Chondrocyte (in vitro differentiated cells): ENCODE measurements at regions not wholly inside any gene's neighbourhood (a gene's known extent, or its start where the extent isn't known, plus 50 kb on each side); places are given as distances from the start of the nearest gene placed in this dataset.
A peak's percentile ranks its signal among the peaks of the same experiment; 100 is the strongest.

Source experiments
- DNase-seq: peaks from one replicate; pipeline ENCODE4 v3.0.0; 2021; ENCODE audit warnings: mixed read lengths, low spot score
- H3K27ac Mint-ChIP-seq: one replicate; pipeline ENCODE4 v1.8.0; 2021; ENCODE audit warnings: mild to moderate bottlenecking, moderate library complexity, mixed read lengths; ENCODE audit not compliant: unreplicated experiment
- H3K27me3 Mint-ChIP-seq: 2 replicates; pipeline ENCODE4 v1.8.0; 2021; ENCODE audit warnings: low read depth, mixed read lengths
- H3K36me3 Mint-ChIP-seq: 2 replicates; pipeline ENCODE4 v1.8.0; 2021; ENCODE audit warnings: low read depth, mixed read lengths
- H3K4me1 Mint-ChIP-seq: 2 replicates; pipeline ENCODE4 v1.8.0; 2021; ENCODE audit warnings: low read depth, mild to moderate bottlenecking, mixed read lengths
- H3K4me3 Mint-ChIP-seq: one replicate; pipeline ENCODE4 v1.8.0; 2021; ENCODE audit warnings: mild to moderate bottlenecking, moderate library complexity, mixed read lengths; ENCODE audit not compliant: unreplicated experiment
- H3K9me3 Mint-ChIP-seq: 2 replicates; pipeline ENCODE4 v1.8.0; 2021; ENCODE audit warnings: low read depth, mixed read lengths
- TF ChIP-seq, protein P1 (sequence below): fragments of 200-600 bp; sonication (generic); IDR thresholded peaks from 2 replicates; pipeline ENCODE4 v1.5.0; 2021; ENCODE audit warnings: antibody characterized with exemption, mild to moderate bottlenecking, moderate library complexity

DNA sequence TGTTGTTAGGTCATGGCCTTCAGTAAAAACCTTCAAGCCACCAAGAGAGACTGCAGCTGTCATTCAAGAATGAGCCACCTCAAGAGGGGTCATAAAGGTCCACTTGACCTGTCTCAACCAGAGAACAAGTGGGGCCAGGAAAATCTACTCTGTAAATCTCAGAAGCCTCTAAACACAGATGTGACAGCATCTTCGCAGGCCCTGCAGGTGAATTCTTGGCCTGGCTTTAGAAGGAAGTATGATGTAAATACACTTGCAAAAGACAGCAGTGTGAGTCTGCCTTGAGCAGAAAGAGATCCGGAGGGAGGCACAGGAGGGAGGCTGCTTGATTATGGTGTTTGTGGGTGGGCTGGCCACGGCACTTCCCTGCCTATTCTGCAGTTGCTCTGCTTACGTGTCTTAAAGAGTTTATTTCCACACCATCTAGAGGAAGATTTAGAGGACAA lies 1082.9 kb downstream of the UQCRFS1 start:
- Mint-ChIP-seq H3K4me1 (peaks cover 27% of the 10 kb centered on the region), H3K36me3 (no peaks in the 10 kb centered on the region), H3K4me3 (no peak overlapping the region), H3K27me3 (no peaks in the 10 kb centered on the region), H3K27ac (no peak overlapping the region), H3K9me3 (peaks cover 2% of the 10 kb centered on the region)
- DNase-seq: no peak
- TF ChIP-seq, protein P1, sequence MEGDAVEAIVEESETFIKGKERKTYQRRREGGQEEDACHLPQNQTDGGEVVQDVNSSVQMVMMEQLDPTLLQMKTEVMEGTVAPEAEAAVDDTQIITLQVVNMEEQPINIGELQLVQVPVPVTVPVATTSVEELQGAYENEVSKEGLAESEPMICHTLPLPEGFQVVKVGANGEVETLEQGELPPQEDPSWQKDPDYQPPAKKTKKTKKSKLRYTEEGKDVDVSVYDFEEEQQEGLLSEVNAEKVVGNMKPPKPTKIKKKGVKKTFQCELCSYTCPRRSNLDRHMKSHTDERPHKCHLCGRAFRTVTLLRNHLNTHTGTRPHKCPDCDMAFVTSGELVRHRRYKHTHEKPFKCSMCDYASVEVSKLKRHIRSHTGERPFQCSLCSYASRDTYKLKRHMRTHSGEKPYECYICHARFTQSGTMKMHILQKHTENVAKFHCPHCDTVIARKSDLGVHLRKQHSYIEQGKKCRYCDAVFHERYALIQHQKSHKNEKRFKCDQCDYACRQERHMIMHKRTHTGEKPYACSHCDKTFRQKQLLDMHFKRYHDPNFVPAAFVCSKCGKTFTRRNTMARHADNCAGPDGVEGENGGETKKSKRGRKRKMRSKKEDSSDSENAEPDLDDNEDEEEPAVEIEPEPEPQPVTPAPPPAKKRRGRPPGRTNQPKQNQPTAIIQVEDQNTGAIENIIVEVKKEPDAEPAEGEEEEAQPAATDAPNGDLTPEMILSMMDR: no peak

DNA sequence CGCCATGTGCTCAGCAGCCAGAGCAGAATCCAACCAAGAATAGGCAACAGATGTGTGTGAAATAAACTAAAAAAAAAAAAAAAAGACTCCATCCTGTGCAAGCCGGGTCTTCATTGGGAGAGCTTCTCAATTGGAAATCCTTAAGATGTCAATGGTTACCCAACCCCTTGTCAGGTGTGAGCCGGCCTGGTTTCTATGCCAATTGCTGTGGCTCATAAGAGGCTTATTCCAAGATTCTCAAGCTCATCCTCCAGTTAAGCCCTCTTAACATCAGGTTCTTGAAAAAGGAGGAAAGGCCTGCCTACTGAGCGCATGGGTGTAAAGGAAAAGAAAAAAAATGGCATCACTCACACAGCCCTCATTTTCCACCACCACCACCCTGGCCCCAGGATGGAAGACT lies 1084.6 kb downstream of the UQCRFS1 start:
- Mint-ChIP-seq H3K36me3 (no peaks in the 10 kb centered on the region), H3K27ac (no peak overlapping the region), H3K4me1 (peaks cover 27% of the 10 kb centered on the region), H3K27me3 (no peaks in the 10 kb centered on the region), H3K9me3 (peaks cover 3% of the 10 kb centered on the region), H3K4me3 (no peak overlapping the region)
- DNase-seq: no peak
- TF ChIP-seq, protein P1: no peak

DNA sequence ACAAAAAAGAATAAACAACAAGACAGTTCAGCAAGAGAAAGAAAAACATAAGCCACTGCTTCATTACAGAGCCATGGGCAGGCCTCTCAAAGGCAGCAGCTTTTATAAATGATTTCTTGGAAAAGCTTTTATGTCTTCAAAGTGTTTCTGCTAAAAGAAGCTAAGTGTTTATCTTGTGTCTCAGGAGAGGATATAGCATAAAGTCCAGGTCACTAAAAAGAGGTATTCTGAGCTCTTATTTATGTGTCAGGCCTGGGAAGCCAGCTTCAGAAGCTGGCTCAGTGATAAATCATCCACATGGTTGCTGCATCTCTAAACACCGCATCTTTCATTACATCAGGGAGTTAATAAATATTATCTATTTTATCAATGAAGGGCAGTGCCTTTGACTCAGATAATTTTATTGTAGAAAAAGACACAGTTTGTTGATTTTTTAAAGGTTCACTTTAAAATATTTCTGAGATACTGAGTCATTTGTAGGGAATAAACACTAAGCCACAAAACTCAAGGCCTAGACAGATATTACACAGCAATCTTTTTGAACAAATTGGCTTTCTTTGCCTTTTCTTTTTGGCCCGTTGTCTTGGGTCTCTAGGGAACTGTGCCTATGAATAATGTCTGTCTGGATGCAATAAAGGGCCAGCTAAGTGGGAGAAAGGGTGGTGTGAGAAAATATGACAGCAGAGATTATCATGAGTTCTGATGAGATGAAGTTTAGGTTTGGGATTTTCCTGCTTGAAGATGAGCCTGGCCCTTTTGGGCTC lies 1086.6 kb downstream of the UQCRFS1 start:
- TF ChIP-seq, protein P1: no peak
- Mint-ChIP-seq H3K4me3 (no peak overlapping the region), H3K27me3 (no peaks in the 10 kb centered on the region), H3K36me3 (no peaks in the 10 kb centered on the region), H3K4me1 (peaks cover 27% of the 10 kb centered on the region), H3K9me3 (peaks cover 3% of the 10 kb centered on the region), H3K27ac (peak overlapping the region; percentile 60)
- DNase-seq: no peak

DNA sequence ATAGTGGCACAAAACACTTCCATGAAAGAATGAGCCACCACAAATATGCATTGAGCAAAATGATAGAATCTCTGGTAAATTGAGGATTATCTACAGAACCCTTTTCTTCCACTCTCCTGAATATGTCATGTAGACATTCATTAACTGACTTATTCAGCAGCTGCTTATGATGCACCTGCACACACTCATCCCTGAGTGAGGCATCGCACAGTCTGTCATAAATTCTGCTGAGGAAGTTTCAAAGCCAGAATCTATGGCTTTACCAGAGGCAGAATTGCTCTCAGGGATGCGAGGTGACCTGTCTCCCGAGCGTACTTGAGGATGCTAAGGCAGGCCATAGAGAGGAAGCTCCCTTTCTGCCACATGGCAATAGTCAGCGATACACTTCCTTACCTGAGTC lies 1090.2 kb downstream of the UQCRFS1 start:
- DNase-seq: no peak
- peaks cover 3% of the 10 kb centered on the region for H3K9me3 Mint-ChIP-seq
- no peaks in the 10 kb centered on the region for H3K36me3 Mint-ChIP-seq
- H3K4me3 Mint-ChIP-seq: no peak overlapping the region
- peaks cover 19% of the 10 kb centered on the region for H3K4me1 Mint-ChIP-seq
- H3K27me3 Mint-ChIP-seq: no peaks in the 10 kb centered on the region
- no peak overlapping the region for H3K27ac Mint-ChIP-seq
- TF ChIP-seq, protein P1: no peak

DNA sequence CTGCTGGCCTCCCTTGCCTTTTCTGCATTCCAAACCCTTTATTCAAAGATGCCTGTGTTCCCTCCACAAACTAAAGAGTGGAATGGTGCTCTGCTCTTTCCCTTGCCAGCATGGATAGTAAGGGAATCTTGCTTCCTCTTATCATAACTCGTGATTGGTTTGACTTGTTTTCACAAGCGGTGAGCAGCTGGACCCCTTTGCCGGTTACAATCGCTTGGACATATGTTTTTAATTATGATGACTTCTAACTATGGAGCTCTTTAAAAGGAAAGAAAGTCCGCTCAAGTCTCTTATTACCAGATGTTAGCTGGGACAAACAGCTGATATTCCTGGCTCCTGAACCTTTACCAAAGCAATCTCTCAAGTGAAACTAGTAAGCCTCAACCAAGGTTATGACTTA lies 1094.7 kb downstream of the UQCRFS1 start:
- H3K27ac Mint-ChIP-seq: no peak overlapping the region
- no peak for DNase-seq
- no peaks in the 10 kb centered on the region for H3K27me3 Mint-ChIP-seq
- TF ChIP-seq, protein P1: no peak
- no peaks in the 10 kb centered on the region for H3K9me3 Mint-ChIP-seq
- H3K4me3 Mint-ChIP-seq: no peak overlapping the region
- peaks cover 8% of the 10 kb centered on the region for H3K4me1 Mint-ChIP-seq
- H3K36me3 Mint-ChIP-seq: no peaks in the 10 kb centered on the region
